Sigmoid colon (tissue), 4 donors: ENCODE measurements at regions not wholly inside any gene's neighbourhood (a gene's known extent, or its start where the extent isn't known, plus 50 kb on each side); places are given as distances from the start of the nearest gene placed in this dataset.

Experiments used
- EP300 ChIP-seq, 4 donors: sonication (generic); formaldehyde crosslinking; IDR thresholded peaks; one replicate each; pipeline ENCODE4 v1.6.1; 2017; ENCODE audit warnings: antibody characterized with exemption in 4 of 4
- POLR2A ChIP-seq, 2 donors: fragments of 450-650 bp; IDR thresholded peaks; one replicate each; pipeline ENCODE4 v1.6.1; 2016; ENCODE audit warnings: antibody characterized with exemption in 2 of 2, mild to moderate bottlenecking in 2 of 2, moderate library complexity in 2 of 2
- POLR2AphosphoS5 ChIP-seq, 4 donors: sonication (generic); formaldehyde crosslinking; IDR thresholded peaks; one replicate each; pipeline ENCODE4 v1.6.1; 2017; ENCODE audit warnings: antibody characterized with exemption in 4 of 4
- TF ChIP-seq, protein P1 (sequence below), 4 experiments: fragments of 450-650 bp in 3 of 4; fragments of 200-600 bp in 1 of 4; IDR thresholded peaks; one replicate each; pipeline ENCODE4 v1.5.1; 2016 to 2019; ENCODE audit warnings: antibody characterized with exemption in 4 of 4, mild to moderate bottlenecking in 3 of 4, moderate library complexity in 2 of 4

DNA sequence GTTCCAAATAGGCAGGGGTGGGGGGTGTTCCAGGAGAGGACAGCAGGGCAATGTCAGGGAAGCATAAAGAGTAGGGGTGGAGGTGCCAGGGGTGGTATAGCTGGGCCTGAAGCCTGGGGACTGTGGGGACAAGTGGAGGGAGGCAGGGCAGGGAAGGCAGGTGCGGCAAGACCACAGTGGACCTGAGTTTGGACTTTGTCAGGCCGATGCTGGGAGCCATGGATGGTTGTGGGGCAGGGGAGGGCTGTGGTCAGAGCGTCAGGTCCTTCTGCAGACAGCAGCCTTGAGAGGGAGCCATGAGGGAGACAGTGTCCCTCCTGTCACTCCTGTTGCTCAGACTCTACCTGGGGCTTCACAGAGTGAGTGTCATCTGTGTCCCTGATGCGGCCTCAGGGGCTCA is 320.3 kb downstream of the PTPRU start:
- TF ChIP-seq EP300 (IDR thresholded peaks at IDR 0.05) (no peak), POLR2AphosphoS5 (IDR thresholded peaks at IDR 0.05) (no peak), POLR2A (IDR thresholded peaks at IDR 0.05) (no peak)
- TF ChIP-seq, protein P1, sequence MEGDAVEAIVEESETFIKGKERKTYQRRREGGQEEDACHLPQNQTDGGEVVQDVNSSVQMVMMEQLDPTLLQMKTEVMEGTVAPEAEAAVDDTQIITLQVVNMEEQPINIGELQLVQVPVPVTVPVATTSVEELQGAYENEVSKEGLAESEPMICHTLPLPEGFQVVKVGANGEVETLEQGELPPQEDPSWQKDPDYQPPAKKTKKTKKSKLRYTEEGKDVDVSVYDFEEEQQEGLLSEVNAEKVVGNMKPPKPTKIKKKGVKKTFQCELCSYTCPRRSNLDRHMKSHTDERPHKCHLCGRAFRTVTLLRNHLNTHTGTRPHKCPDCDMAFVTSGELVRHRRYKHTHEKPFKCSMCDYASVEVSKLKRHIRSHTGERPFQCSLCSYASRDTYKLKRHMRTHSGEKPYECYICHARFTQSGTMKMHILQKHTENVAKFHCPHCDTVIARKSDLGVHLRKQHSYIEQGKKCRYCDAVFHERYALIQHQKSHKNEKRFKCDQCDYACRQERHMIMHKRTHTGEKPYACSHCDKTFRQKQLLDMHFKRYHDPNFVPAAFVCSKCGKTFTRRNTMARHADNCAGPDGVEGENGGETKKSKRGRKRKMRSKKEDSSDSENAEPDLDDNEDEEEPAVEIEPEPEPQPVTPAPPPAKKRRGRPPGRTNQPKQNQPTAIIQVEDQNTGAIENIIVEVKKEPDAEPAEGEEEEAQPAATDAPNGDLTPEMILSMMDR (IDR thresholded peaks at IDR 0.05): no peak
